ENCODE measurements at regions not wholly inside any gene's neighbourhood (a gene's known extent, or its start where the extent isn't known, plus 50 kb on each side); places are given as distances from the start of the nearest gene placed in this dataset.
A peak's percentile ranks its signal among the peaks of the same experiment; 100 is the strongest.

- Mint-ChIP-seq H3K27ac (no peak overlapping the region), H3K4me3 (no peak overlapping the region), H3K36me3 (no peaks in the 10 kb centered on the region), H3K4me1 (ENCODE audit: low read depth in 2 of 2) (no peaks in the 10 kb centered on the region), H3K27me3 (peaks cover 14 to 15% of the 10 kb centered on the region in 2 donors), H3K9me3 (no peaks in the 10 kb centered on the region)
- ATAC-seq (no peak), DNase-seq (ENCODE audit: low spot score) (no peak)
Measured at GRCh38 chr1:22245100-22245650, 102.3 kb upstream of the WNT4 start.

DNA sequence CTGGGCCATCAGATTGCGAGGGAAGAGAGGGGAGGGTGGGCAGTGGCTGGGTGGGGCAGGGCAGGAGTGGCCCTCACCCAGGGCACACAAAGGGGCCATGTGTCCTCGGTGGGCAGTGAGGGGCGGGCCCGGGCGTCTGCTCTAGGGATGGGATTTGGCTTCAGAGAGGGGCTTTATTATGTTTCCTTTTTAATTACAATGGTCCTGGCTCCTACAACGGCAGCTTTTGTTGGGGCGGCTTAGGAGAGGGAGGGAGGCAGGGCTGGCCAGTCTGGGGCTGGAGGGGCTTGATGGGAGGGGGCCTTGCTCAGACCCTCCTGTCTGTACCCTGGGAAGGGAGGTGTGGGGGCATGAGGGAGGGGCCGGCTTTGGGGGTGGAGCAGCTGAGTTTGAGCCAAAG lies 102.8 kb upstream of the WNT4 start:
- Mint-ChIP-seq H3K9me3 (no peaks in the 10 kb centered on the region), H3K4me1 (ENCODE audit: low read depth in 2 of 2) (no peaks in the 10 kb centered on the region), H3K27me3 (peaks cover 14 to 17% of the 10 kb centered on the region in 2 donors), H3K27ac (no peak overlapping the region), H3K36me3 (no peaks in the 10 kb centered on the region), H3K4me3 (no peak overlapping the region)
- ATAC-seq (no peak), DNase-seq (ENCODE audit: low spot score) (no peak)

DNA sequence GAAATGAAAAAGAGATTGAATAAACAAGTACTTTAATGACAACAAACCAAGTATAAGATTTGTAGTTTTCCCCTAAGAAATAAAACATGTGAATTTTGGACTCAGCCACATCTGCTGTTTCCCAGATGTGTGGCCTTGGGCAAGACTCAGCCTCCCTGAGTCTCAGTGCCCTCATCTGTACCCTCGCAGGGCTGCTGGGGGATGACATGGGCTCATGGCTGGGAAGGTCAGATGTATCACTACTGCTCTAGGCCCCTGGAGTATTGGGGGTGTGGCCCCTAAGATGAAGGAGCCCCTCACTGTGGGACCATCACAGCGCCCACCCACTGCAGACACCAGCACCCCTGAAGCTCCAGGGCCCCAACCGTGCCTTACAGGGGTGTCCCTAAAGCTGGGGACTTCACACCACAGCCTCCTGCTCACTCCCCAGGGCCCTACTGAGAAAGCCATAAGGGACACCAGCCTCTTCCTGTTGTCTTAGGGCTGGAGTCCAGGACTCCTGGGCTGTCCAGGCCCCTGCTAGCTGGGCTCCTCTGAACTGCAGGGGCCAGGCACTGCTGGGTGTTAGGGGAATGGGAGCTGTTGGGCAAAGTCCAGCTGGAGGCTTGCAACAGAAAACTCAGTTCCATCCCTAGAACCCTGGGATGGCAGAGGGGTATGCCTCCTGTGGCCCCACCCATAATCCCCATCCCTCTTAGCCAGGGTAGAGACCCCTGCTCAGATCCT lies 104.0 kb upstream of the WNT4 start:
- peak in 1 of 2 donors; percentile 4 for ATAC-seq
- H3K9me3 Mint-ChIP-seq = no peaks in the 10 kb centered on the region

GRCh38 chr1:22247527-22248245 lies 104.8 kb upstream of the WNT4 start:
- Mint-ChIP-seq H3K36me3 (no peaks in the 10 kb centered on the region), H3K27me3 (peaks cover 15 to 26% of the 10 kb centered on the region in 2 donors), H3K27ac (no peak overlapping the region), H3K4me3 (no peak overlapping the region), H3K4me1 (ENCODE audit: low read depth in 2 of 2) (no peaks in the 10 kb centered on the region), H3K9me3 (no peaks in the 10 kb centered on the region)
- DNase-seq (ENCODE audit: low spot score) (no peak), ATAC-seq (no peak)

More for the DNA sequence above, 104.0 kb upstream of the WNT4 start:
- H3K27me3 Mint-ChIP-seq = peaks cover 13 to 19% of the 10 kb centered on the region in 2 donors
- H3K36me3 Mint-ChIP-seq = no peaks in the 10 kb centered on the region
- H3K4me3 Mint-ChIP-seq = no peak overlapping the region
- no peaks in the 10 kb centered on the region for H3K4me1 Mint-ChIP-seq (ENCODE audit: low read depth in 2 of 2)
- no peak overlapping the region for H3K27ac Mint-ChIP-seq
- DNase-seq (ENCODE audit: low spot score) = no peak

DNA sequence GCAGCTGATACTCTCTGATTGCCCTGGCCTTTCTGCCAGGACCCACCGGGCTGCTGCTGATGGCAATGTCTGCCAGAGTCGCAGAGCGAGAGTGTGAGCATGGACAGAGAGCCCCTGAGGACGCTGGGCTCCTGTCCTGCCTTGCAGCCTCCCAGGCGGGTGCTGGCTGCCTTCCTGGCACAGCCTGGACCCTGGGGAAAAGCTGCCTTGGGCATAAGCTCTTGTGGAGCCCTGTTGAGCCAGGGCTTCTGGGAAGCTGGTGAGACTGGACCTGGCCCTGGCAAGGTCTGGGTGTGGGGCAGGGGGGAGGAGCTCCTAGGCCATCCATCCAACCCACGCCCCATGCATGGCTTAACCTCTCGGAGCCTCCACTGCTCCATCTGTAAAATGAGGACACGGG lies 105.8 kb upstream of the WNT4 start:
- no peaks in the 10 kb centered on the region for H3K4me1 Mint-ChIP-seq (ENCODE audit: low read depth in 2 of 2)
- H3K9me3 Mint-ChIP-seq = no peaks in the 10 kb centered on the region

GRCh38 chr1:22249928-22250680 lies 107.2 kb upstream of the WNT4 start:
- ATAC-seq (no peak), DNase-seq (ENCODE audit: low spot score) (no peak)
- Mint-ChIP-seq H3K9me3 (no peaks in the 10 kb centered on the region), H3K4me1 (ENCODE audit: low read depth in 2 of 2) (no peaks in the 10 kb centered on the region), H3K36me3 (no peaks in the 10 kb centered on the region), H3K27me3 (peaks cover 19 to 45% of the 10 kb centered on the region in 2 donors), H3K4me3 (no peak overlapping the region), H3K27ac (no peak overlapping the region)

More for the DNA sequence above, 105.8 kb upstream of the WNT4 start:
- Mint-ChIP-seq H3K4me3 (no peak overlapping the region), H3K27me3 (peaks cover 19 to 37% of the 10 kb centered on the region in 2 donors), H3K36me3 (no peaks in the 10 kb centered on the region), H3K27ac (no peak overlapping the region)
- ATAC-seq = peak in 1 of 2 donors; percentile 43
- no peak for DNase-seq (ENCODE audit: low spot score)

DNA sequence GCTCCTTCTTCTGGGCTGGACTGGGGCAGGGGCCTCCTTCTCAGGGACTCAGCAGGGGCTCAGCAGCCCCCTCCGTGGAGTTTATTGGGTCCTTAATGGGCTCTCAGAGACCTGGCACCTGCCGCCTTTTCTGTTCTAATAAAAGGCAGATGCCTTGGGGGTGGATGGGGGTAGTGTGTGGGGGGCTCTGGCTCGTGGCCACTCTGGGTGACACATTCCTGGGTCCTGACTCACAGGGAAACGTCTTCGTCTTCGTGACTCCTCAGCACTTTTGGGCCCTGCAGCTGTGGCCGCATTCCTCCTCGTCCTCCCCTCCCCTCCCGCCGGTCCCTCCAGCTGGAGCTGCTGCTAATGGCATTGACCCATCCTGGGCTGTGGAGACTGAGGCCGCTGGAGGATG lies 107.8 kb upstream of the WNT4 start:
- Mint-ChIP-seq H3K36me3 (no peaks in the 10 kb centered on the region), H3K27me3 (peaks cover 20 to 45% of the 10 kb centered on the region in 2 donors), H3K4me1 (ENCODE audit: low read depth in 2 of 2) (no peaks in the 10 kb centered on the region), H3K9me3 (no peaks in the 10 kb centered on the region), H3K4me3 (no peak overlapping the region), H3K27ac (no peak overlapping the region)
- DNase-seq (ENCODE audit: low spot score) (no peak), ATAC-seq (no peak)

DNA sequence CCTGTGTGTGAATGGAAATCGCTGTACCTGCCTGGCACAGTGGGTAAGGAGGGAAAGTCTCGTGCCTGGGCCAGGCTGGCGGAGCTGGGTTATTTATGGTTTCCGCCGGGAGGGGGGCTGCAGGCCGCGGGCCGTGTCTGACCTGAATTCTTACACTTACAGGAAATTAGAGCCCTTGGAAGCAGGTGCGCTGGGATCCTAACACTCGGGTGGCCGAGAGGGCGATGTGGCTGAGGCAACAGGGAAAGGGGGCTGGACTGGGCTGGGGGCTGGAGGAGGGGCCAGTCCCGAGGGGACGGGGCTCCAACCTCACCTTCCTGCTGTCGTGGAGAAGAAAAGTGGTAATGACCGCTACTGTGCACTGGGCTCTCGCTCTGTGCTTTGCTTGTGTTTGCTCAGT lies 109.4 kb upstream of the WNT4 start:
- DNase-seq (ENCODE audit: low spot score) (no peak), ATAC-seq (no peak)
- Mint-ChIP-seq H3K9me3 (no peaks in the 10 kb centered on the region), H3K36me3 (no peaks in the 10 kb centered on the region), H3K4me3 (no peak overlapping the region), H3K27me3 (peaks cover 21 to 45% of the 10 kb centered on the region in 2 donors), H3K4me1 (ENCODE audit: low read depth in 2 of 2) (no peaks in the 10 kb centered on the region), H3K27ac (no peak overlapping the region)

DNA sequence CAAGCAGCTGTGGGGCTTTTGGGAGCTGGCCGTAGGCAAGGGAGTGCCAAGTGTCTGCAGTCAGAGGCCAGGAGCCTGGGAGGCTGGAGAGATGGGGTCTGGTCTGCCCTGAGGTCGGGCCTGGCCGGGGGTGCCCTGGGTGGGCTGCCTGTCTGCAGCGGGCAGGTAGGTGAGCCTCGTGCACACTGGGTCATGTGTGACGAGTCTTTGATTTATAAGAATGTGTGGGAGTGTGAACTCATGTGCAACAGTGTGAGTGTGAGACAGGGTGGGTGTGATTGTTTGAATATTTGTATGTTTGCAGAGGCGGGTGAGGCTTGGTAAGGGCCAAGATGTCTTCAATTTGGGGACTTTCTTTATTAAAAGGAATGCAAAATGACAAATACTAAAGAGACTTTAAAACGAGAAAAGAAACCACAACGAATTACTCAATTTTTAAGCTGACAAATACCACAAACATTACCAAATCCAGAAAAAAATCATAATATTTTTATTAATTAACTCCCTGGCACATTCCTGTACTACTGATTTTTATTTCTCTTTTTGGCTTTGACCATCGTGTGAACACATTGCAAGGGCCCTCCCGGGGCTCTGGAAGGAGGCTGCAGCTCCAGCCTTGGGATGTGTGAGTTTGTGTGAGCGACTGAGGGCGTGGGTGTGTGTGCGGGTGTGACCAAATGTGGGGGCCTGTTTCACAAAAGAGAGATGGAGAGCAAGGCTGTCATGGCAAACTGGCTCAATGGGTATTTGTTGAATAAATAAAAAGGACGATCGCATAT lies 110.3 kb upstream of the WNT4 start:
- ATAC-seq = no peak
- Mint-ChIP-seq H3K4me3 (no peak overlapping the region), H3K27ac (no peak overlapping the region), H3K9me3 (no peaks in the 10 kb centered on the region), H3K27me3 (peaks cover 20 to 45% of the 10 kb centered on the region in 2 donors), H3K4me1 (ENCODE audit: low read depth in 2 of 2) (no peaks in the 10 kb centered on the region), H3K36me3 (no peaks in the 10 kb centered on the region)
- no peak for DNase-seq (ENCODE audit: low spot score)

DNA sequence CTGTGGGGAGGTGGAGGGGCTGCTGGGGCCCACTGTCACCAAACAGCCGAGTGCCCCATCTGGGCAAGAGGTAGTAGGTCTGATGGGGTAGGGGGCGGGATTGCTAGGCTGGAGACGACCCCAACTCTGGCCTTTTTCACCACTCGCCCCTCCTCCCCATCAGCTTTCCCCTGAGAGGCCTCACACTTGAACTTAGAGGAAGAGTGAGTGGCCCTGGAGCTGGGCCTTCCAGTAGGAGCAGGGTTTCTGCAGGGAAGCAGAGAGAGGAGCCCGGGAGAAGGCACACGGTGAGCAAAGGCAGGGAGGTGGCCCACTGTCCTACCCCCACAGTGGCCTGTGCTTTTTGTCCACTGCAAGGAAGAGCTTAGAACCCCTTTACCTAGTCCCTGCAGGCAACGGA lies 111.9 kb upstream of the WNT4 start:
- no peaks in the 10 kb centered on the region for H3K4me1 Mint-ChIP-seq (ENCODE audit: low read depth in 2 of 2)
- H3K36me3 Mint-ChIP-seq = no peaks in the 10 kb centered on the region
- H3K27me3 Mint-ChIP-seq = peaks cover 16 to 41% of the 10 kb centered on the region in 2 donors
- no peaks in the 10 kb centered on the region for H3K9me3 Mint-ChIP-seq
- H3K27ac Mint-ChIP-seq = no peak overlapping the region
- no peak for DNase-seq (ENCODE audit: low spot score)
- no peak overlapping the region for H3K4me3 Mint-ChIP-seq
- no peak for ATAC-seq

- no peak overlapping the region for H3K27ac Mint-ChIP-seq
Measured at GRCh38 chr1:22255341-22256212, 112.7 kb upstream of the WNT4 start.

GRCh38 chr1:22256213-22256512 lies 113.3 kb upstream of the WNT4 start:
- DNase-seq (ENCODE audit: low spot score) = no peak
- Mint-ChIP-seq H3K36me3 (no peaks in the 10 kb centered on the region), H3K27ac (no peak overlapping the region), H3K4me1 (ENCODE audit: low read depth in 2 of 2) (no peaks in the 10 kb centered on the region), H3K4me3 (no peak overlapping the region), H3K27me3 (peaks cover 18 to 34% of the 10 kb centered on the region in 2 donors), H3K9me3 (no peaks in the 10 kb centered on the region)
- ATAC-seq = no peak

More at GRCh38 chr1:22255341-22256212, 112.7 kb upstream of the WNT4 start:
- Mint-ChIP-seq H3K27me3 (peaks cover 16 to 35% of the 10 kb centered on the region in 2 donors), H3K4me3 (no peak overlapping the region), H3K4me1 (ENCODE audit: low read depth in 2 of 2) (no peaks in the 10 kb centered on the region), H3K9me3 (no peaks in the 10 kb centered on the region), H3K36me3 (no peaks in the 10 kb centered on the region)
- ATAC-seq (no peak), DNase-seq (ENCODE audit: low spot score) (no peak)
